ENCODE measurements at regions not wholly inside any gene's neighbourhood (a gene's known extent, or its start where the extent isn't known, plus 50 kb on each side); places are given as distances from the start of the nearest gene placed in this dataset.

- Mint-ChIP-seq H3K9me3 (no peaks in the 10 kb centered on the region), H3K27me3 (ENCODE audit: insufficient read depth) (no peaks in the 10 kb centered on the region), H3K4me3 (no peak overlapping the region), H3K4me1 (peaks cover 66% of the 10 kb centered on the region), H3K36me3 (ENCODE audit: low read depth) (no peaks in the 10 kb centered on the region), H3K27ac (no peak overlapping the region)
- no peaks in the 10 kb centered on the region for H3K27me3 ChIP-seq (ENCODE audit: control insufficient read depth, insufficient read depth, low read length, poor library complexity, severe bottlenecking)
- H3K27ac ChIP-seq (ENCODE audit: low read depth, low read length) = no peak overlapping the region
- no peaks in the 10 kb centered on the region for H3K36me3 ChIP-seq (ENCODE audit: control insufficient read depth, insufficient read depth, low read length)
- H3K9ac ChIP-seq (ENCODE audit: extremely low read depth, low read length, poor library complexity, severe bottlenecking) = no peak overlapping the region
- WGBS, 2 experiments (ENCODE audit: insufficient coverage in 1 of 2, insufficient read length in 1 of 2) = 80 to 89% methylated on average over 3 to 4 of the region's 4 CpGs
- TF ChIP-seq CTCF (conservative IDR thresholded peaks at IDR 0.05) = no peak
- no peaks in the 10 kb centered on the region for H3K9me3 ChIP-seq (ENCODE audit: control insufficient read depth, low read length)
- H3K4me1 ChIP-seq (ENCODE audit: control insufficient read depth, insufficient read depth, low read length) = peaks cover 43% of the 10 kb centered on the region
- H3K4me3 ChIP-seq (ENCODE audit: low read length) = no peak overlapping the region
- DNase-seq = no peak
Measured at GRCh38 chr18:46415532-46416252, 241.3 kb downstream of the LOXHD1 start.

GRCh38 chr18:46416706-46417638 lies 240.0 kb downstream of the LOXHD1 start:
- peaks cover 53% of the 10 kb centered on the region for H3K4me1 Mint-ChIP-seq
- 76 to 77% methylated on average over 3 to 4 of the region's 4 CpGs for WGBS, 2 experiments (ENCODE audit: insufficient coverage in 1 of 2, insufficient read length in 1 of 2)
- no peak overlapping the region for H3K9ac ChIP-seq (ENCODE audit: extremely low read depth, low read length, poor library complexity, severe bottlenecking)
- DNase-seq = peak; percentile 76
- H3K27ac Mint-ChIP-seq = no peak overlapping the region
- H3K4me3 ChIP-seq (ENCODE audit: low read length) = no peak overlapping the region
- H3K27me3 Mint-ChIP-seq (ENCODE audit: insufficient read depth) = no peaks in the 10 kb centered on the region
- H3K27ac ChIP-seq (ENCODE audit: low read depth, low read length) = no peak overlapping the region
- H3K9me3 Mint-ChIP-seq = no peaks in the 10 kb centered on the region
- H3K27me3 ChIP-seq (ENCODE audit: control insufficient read depth, insufficient read depth, low read length, poor library complexity, severe bottlenecking) = no peaks in the 10 kb centered on the region
- peaks cover 33% of the 10 kb centered on the region for H3K4me1 ChIP-seq (ENCODE audit: control insufficient read depth, insufficient read depth, low read length)
- no peak for TF ChIP-seq CTCF (conservative IDR thresholded peaks at IDR 0.05)
- no peak overlapping the region for H3K4me3 Mint-ChIP-seq
- H3K9me3 ChIP-seq (ENCODE audit: control insufficient read depth, low read length) = no peaks in the 10 kb centered on the region
- H3K36me3 Mint-ChIP-seq (ENCODE audit: low read depth) = no peaks in the 10 kb centered on the region
- H3K36me3 ChIP-seq (ENCODE audit: control insufficient read depth, insufficient read depth, low read length) = no peaks in the 10 kb centered on the region

GRCh38 chr18:46418663-46419260 lies 238.3 kb downstream of the LOXHD1 start:
- H3K36me3 ChIP-seq (ENCODE audit: control insufficient read depth, insufficient read depth, low read length) = no peaks in the 10 kb centered on the region
- Mint-ChIP-seq H3K27me3 (ENCODE audit: insufficient read depth) (no peaks in the 10 kb centered on the region), H3K9me3 (no peaks in the 10 kb centered on the region), H3K36me3 (ENCODE audit: low read depth) (no peaks in the 10 kb centered on the region), H3K27ac (no peak overlapping the region), H3K4me1 (peaks cover 35% of the 10 kb centered on the region), H3K4me3 (no peak overlapping the region)
- WGBS, 2 experiments (ENCODE audit: insufficient coverage in 1 of 2, insufficient read length in 1 of 2) = 78 to 86% methylated on average over 5 of the region's 5 CpGs
- H3K4me3 ChIP-seq (ENCODE audit: low read length) = no peak overlapping the region
- no peaks in the 10 kb centered on the region for H3K27me3 ChIP-seq (ENCODE audit: control insufficient read depth, insufficient read depth, low read length, poor library complexity, severe bottlenecking)
- no peaks in the 10 kb centered on the region for H3K9me3 ChIP-seq (ENCODE audit: control insufficient read depth, low read length)
- H3K27ac ChIP-seq (ENCODE audit: low read depth, low read length) = no peak overlapping the region
- DNase-seq = peak; percentile 17
- peaks cover 17% of the 10 kb centered on the region for H3K4me1 ChIP-seq (ENCODE audit: control insufficient read depth, insufficient read depth, low read length)
- H3K9ac ChIP-seq (ENCODE audit: extremely low read depth, low read length, poor library complexity, severe bottlenecking) = no peak overlapping the region
- TF ChIP-seq CTCF (conservative IDR thresholded peaks at IDR 0.05) = no peak
